C4-2B (cell line): ENCODE measurements at regions not wholly inside any gene's neighbourhood (a gene's known extent, or its start where the extent isn't known, plus 50 kb on each side); places are given as distances from the start of the nearest gene placed in this dataset.

Source experiments
- CTCF ChIP-seq: fragments of 450-650 bp; conservative IDR thresholded peaks from 2 replicates; pipeline ENCODE4 v1.5.1; 2017; ENCODE audit warnings: mild to moderate bottlenecking
- ZFX ChIP-seq: fragments of 450-650 bp; IDR thresholded peaks from 2 replicates; pipeline ENCODE4 v1.6.1; 2017

- TF ChIP-seq CTCF = no peak
- TF ChIP-seq ZFX = no peak
Measured at GRCh38 chr4:26144526-26145155, 176.2 kb upstream of the RBPJ start.
